ENCODE measurements at regions not wholly inside any gene's neighbourhood (a gene's known extent, or its start where the extent isn't known, plus 50 kb on each side); places are given as distances from the start of the nearest gene placed in this dataset.

DNA sequence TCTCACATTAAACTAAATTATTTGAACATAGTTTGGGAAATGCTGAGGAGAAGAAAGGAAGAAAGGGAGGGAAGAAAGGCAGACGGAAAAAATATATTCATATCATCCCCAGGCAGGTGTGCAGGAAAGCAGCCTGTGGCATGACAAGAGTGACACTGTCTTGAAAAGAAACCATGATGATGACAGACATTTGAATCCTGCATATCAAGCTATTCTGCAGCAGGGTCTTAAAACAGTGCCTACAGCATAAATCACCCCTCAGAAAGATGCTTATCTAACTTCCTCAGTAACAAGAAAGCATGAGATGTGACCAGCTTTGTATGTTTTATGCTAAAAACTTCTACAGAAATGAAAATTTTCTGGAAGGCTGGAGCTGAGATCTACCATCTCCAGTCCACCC is 144.5 kb upstream of the GRM7 start:
- H3K9me3 ChIP-seq, result no peaks in the 10 kb centered on the region
- WGBS, 2 donors, result 64 to 90% methylated on average over 1 of the region's 1 CpG
- no peak overlapping the region for H3K27ac ChIP-seq
- DNase-seq, result no peak
- TF ChIP-seq POLR2AphosphoS5 (IDR thresholded peaks at IDR 0.05) (no peak), POLR2A (IDR thresholded peaks at IDR 0.05) (no peak), EP300 (IDR thresholded peaks at IDR 0.05) (no peak)
- TF ChIP-seq, protein P1, sequence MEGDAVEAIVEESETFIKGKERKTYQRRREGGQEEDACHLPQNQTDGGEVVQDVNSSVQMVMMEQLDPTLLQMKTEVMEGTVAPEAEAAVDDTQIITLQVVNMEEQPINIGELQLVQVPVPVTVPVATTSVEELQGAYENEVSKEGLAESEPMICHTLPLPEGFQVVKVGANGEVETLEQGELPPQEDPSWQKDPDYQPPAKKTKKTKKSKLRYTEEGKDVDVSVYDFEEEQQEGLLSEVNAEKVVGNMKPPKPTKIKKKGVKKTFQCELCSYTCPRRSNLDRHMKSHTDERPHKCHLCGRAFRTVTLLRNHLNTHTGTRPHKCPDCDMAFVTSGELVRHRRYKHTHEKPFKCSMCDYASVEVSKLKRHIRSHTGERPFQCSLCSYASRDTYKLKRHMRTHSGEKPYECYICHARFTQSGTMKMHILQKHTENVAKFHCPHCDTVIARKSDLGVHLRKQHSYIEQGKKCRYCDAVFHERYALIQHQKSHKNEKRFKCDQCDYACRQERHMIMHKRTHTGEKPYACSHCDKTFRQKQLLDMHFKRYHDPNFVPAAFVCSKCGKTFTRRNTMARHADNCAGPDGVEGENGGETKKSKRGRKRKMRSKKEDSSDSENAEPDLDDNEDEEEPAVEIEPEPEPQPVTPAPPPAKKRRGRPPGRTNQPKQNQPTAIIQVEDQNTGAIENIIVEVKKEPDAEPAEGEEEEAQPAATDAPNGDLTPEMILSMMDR (IDR thresholded peaks at IDR 0.05), result no peak
- H3K36me3 ChIP-seq, result no peaks in the 10 kb centered on the region
- no peaks in the 10 kb centered on the region for H3K4me1 ChIP-seq
- H3K27me3 ChIP-seq, result no peaks in the 10 kb centered on the region
- intact Hi-C loops (cut with DNase I), result no loop called here
- H3K4me3 ChIP-seq, result no peak overlapping the region

DNA sequence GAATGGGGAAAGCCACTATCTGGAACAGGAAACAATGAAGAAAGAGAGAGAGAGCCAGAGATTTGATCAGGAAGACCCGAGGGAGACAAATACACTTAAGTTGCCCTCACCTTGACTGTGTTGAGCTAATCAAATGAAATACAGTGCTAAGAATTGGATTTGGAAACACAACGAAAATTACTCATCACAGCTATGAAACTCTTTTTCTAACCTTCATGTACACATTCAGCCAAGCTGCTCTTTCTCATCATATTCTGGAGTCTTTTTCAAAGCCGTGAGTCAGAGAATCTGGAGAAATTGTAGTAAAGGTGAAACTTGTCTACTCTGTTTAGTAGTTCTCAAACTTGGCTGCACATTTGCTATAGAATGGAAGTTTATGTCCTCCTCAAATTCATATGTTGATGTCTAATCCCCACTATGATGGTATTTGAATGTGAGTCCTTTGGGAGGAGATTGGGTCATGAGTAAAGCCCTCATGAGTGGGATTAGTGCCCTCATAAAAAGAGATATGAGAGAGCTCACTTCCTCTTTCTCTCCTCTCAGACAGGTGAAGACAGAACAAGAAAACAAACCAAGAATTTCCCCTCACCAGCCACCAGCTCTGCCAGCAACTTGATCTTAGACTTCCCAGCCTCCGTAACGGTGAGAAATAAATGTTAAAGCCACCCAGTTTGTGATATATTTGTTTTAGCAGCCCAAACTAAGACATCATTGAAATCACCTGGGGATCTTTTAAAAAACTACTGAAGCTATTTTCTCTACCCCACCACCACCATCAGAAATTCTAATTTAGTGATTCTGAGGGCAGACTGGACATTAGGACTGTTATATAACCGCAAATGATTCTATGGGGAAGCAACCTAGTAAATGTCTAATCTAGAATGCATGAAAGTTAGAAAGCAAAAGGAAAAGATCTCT is 143.6 kb upstream of the GRM7 start:
- no peaks in the 10 kb centered on the region for H3K9me3 ChIP-seq
- DNase-seq, result no peak
- H3K36me3 ChIP-seq, result no peaks in the 10 kb centered on the region
- TF ChIP-seq POLR2AphosphoS5 (IDR thresholded peaks at IDR 0.05) (no peak), EP300 (IDR thresholded peaks at IDR 0.05) (no peak), POLR2A (IDR thresholded peaks at IDR 0.05) (no peak)
- TF ChIP-seq, protein P1 (IDR thresholded peaks at IDR 0.05), result no peak
- H3K27ac ChIP-seq, result no peak overlapping the region
- 70 to 73% methylated on average over 6 of the region's 6 CpGs for WGBS, 2 donors
- no peak overlapping the region for H3K4me3 ChIP-seq
- no peaks in the 10 kb centered on the region for H3K4me1 ChIP-seq
- intact Hi-C loops (cut with DNase I), result no loop called here
- no peaks in the 10 kb centered on the region for H3K27me3 ChIP-seq

DNA sequence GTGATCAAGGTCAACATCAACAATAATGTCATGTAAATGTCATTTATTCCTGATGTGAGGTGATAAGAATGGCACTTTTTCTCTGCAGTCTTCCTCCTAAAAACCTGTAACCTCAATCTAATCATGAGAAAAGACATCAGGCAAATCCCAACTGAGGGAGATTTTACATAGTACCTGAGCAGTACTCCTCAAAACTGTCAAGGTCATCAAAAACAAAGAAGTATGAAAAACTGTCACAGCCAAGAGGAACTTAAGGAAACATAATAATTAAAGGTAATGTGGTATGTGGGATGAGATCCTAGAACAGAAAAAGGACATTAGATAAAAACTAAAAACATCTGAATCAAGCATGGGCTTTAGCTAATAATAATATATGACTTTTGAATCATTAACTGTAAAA is 140.9 kb upstream of the GRM7 start:
- Histone ChIP-seq H3K9me3 (no peaks in the 10 kb centered on the region), H3K4me3 (no peak overlapping the region), H3K4me1 (no peaks in the 10 kb centered on the region), H3K27ac (no peak overlapping the region), H3K27me3 (no peaks in the 10 kb centered on the region), H3K36me3 (no peaks in the 10 kb centered on the region)
- no peak for DNase-seq
- intact Hi-C loops (cut with DNase I), result no loop called here
- TF ChIP-seq, protein P1 (IDR thresholded peaks at IDR 0.05), result no peak
- no peak for TF ChIP-seq POLR2A (IDR thresholded peaks at IDR 0.05)
- TF ChIP-seq POLR2AphosphoS5 (IDR thresholded peaks at IDR 0.05), result no peak
- no peak for TF ChIP-seq EP300 (IDR thresholded peaks at IDR 0.05)

DNA sequence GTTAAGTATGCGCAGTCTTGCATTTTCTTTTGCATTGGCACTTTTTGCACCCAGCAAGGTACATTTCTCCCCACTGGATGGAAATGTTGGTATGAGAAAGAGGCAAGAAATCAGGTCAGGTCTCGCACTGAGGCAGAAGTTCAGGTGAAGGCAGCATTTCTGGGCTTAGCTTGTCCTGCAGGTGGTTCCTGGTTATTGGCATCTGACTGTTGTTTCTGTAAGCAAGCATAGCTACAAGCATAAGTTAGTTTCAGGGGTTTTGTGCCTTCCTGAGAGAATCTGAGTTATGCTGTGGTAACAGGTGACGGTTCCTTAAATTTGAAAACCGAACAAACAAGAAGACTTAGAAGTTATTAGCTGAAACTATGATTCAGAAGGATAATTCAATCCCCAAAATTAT is 139.4 kb upstream of the GRM7 start:
- Histone ChIP-seq H3K4me1 (no peaks in the 10 kb centered on the region), H3K27ac (no peak overlapping the region), H3K36me3 (no peaks in the 10 kb centered on the region), H3K4me3 (no peak overlapping the region), H3K9me3 (no peaks in the 10 kb centered on the region), H3K27me3 (no peaks in the 10 kb centered on the region)
- DNase-seq, result no peak
- 92% methylated on average over 4 of the region's 4 CpGs for WGBS, 2 donors
- intact Hi-C loops (cut with DNase I), result no loop called here
- TF ChIP-seq POLR2A (IDR thresholded peaks at IDR 0.05), result no peak
- TF ChIP-seq EP300 (IDR thresholded peaks at IDR 0.05), result no peak
- TF ChIP-seq, protein P1 (IDR thresholded peaks at IDR 0.05), result no peak
- no peak for TF ChIP-seq POLR2AphosphoS5 (IDR thresholded peaks at IDR 0.05)

DNA sequence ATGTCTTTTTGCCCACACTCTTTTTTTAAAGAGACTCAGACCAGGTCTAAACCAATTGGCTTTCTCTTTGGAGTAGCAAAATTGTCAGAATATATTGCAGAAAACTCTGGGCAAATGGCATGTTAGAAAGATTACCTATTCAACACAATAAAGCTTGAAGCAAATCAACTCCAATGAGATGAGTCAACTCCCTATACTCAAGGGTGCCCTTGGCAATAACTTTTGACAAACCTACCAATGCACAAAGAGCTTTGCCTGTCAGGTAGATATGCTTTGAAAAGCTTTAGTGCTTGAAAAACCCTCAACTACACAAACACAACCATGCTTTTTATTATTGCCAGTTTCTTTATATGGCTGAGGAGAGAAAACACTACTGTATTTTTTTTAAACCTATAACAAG is 137.7 kb upstream of the GRM7 start:
- Histone ChIP-seq H3K27me3 (no peaks in the 10 kb centered on the region), H3K4me1 (no peaks in the 10 kb centered on the region), H3K36me3 (no peaks in the 10 kb centered on the region), H3K9me3 (no peaks in the 10 kb centered on the region), H3K27ac (no peak overlapping the region), H3K4me3 (no peak overlapping the region)
- intact Hi-C loops (cut with DNase I), result no loop called here
- no peak for TF ChIP-seq POLR2AphosphoS5 (IDR thresholded peaks at IDR 0.05)
- TF ChIP-seq, protein P1 (IDR thresholded peaks at IDR 0.05), result no peak
- no peak for TF ChIP-seq POLR2A (IDR thresholded peaks at IDR 0.05)
- no peak for TF ChIP-seq EP300 (IDR thresholded peaks at IDR 0.05)
- DNase-seq, result no peak
